Uterus (tissue), 2 donors: ENCODE measurements at regions not wholly inside any gene's neighbourhood (a gene's known extent, or its start where the extent isn't known, plus 50 kb on each side); places are given as distances from the start of the nearest gene placed in this dataset.
"Not testable (repeated sequence)": the region's sequence is repeated elsewhere in the genome, so short reads cannot be mapped to it uniquely, and the experiment has no call there.

ENCODE experiments used
- POLR2A ChIP-seq, 2 donors: fragments of 450-650 bp; IDR thresholded peaks; one replicate each; pipeline ENCODE4 v1.6.1; 2016; ENCODE audit warnings: antibody characterized with exemption in 2 of 2, mild to moderate bottlenecking in 1 of 2, moderate library complexity in 1 of 2
- TF ChIP-seq, protein P1 (sequence below), 4 experiments: fragments of 200-600 bp in 2 of 4; fragments of 450-650 bp in 2 of 4; sonication (generic) in 2 of 4; IDR thresholded peaks; one replicate each; pipeline ENCODE4 v1.5.1; 2016 to 2019; ENCODE audit warnings: antibody characterized with exemption in 4 of 4, mild to moderate bottlenecking in 2 of 4, moderate library complexity in 1 of 4

DNA sequence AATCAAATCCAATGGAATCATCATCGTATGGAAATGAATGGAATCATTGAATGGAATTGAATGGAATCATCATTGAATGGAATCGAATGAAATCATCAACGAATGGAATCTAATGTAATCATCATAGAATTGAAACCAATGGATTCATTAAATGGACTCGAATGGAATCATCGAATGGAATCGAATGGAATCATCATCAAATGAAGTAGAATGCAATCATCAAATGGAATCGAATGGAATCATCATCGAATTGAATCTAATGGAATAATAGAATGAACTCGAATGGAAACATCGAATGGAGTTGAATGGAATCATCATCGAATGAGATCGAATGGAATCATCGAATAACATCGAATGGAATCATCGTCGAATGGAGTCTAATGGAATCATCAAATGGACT lies 232.8 kb downstream of the SHCBP1 start:
- TF ChIP-seq, protein P1, sequence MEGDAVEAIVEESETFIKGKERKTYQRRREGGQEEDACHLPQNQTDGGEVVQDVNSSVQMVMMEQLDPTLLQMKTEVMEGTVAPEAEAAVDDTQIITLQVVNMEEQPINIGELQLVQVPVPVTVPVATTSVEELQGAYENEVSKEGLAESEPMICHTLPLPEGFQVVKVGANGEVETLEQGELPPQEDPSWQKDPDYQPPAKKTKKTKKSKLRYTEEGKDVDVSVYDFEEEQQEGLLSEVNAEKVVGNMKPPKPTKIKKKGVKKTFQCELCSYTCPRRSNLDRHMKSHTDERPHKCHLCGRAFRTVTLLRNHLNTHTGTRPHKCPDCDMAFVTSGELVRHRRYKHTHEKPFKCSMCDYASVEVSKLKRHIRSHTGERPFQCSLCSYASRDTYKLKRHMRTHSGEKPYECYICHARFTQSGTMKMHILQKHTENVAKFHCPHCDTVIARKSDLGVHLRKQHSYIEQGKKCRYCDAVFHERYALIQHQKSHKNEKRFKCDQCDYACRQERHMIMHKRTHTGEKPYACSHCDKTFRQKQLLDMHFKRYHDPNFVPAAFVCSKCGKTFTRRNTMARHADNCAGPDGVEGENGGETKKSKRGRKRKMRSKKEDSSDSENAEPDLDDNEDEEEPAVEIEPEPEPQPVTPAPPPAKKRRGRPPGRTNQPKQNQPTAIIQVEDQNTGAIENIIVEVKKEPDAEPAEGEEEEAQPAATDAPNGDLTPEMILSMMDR (IDR thresholded peaks at IDR 0.05), result not testable (repeated sequence)
- TF ChIP-seq POLR2A (IDR thresholded peaks at IDR 0.05), result not testable (repeated sequence)
